ENCODE measurements at regions not wholly inside any gene's neighbourhood (a gene's known extent, or its start where the extent isn't known, plus 50 kb on each side); places are given as distances from the start of the nearest gene placed in this dataset.

DNA sequence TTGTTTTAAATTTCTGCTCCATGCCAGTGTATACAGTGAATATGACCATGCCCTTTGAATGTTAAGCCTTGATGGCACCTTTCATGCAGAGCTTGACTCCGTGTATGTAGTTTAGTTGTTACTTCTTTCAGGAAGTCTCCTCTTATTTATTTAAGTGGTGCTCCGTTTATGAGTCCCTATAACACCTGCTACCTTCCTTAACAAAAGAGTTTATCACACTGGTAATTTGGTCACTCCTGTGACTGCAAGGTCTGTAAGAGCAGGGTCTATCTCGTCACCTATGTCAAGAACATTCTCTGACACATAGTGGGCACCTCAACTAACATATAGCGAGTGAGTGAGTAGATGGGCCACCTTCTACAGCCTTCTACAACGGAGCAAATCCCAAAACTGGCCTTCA is 152.5 kb downstream of the CCDC34 start:
- TF ChIP-seq, protein P1, sequence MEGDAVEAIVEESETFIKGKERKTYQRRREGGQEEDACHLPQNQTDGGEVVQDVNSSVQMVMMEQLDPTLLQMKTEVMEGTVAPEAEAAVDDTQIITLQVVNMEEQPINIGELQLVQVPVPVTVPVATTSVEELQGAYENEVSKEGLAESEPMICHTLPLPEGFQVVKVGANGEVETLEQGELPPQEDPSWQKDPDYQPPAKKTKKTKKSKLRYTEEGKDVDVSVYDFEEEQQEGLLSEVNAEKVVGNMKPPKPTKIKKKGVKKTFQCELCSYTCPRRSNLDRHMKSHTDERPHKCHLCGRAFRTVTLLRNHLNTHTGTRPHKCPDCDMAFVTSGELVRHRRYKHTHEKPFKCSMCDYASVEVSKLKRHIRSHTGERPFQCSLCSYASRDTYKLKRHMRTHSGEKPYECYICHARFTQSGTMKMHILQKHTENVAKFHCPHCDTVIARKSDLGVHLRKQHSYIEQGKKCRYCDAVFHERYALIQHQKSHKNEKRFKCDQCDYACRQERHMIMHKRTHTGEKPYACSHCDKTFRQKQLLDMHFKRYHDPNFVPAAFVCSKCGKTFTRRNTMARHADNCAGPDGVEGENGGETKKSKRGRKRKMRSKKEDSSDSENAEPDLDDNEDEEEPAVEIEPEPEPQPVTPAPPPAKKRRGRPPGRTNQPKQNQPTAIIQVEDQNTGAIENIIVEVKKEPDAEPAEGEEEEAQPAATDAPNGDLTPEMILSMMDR (IDR thresholded peaks at IDR 0.05), result no peak
- TF ChIP-seq POLR2A (IDR thresholded peaks at IDR 0.05), result no peak
